ENCODE measurements at regions not wholly inside any gene's neighbourhood (a gene's known extent, or its start where the extent isn't known, plus 50 kb on each side); places are given as distances from the start of the nearest gene placed in this dataset.

DNA sequence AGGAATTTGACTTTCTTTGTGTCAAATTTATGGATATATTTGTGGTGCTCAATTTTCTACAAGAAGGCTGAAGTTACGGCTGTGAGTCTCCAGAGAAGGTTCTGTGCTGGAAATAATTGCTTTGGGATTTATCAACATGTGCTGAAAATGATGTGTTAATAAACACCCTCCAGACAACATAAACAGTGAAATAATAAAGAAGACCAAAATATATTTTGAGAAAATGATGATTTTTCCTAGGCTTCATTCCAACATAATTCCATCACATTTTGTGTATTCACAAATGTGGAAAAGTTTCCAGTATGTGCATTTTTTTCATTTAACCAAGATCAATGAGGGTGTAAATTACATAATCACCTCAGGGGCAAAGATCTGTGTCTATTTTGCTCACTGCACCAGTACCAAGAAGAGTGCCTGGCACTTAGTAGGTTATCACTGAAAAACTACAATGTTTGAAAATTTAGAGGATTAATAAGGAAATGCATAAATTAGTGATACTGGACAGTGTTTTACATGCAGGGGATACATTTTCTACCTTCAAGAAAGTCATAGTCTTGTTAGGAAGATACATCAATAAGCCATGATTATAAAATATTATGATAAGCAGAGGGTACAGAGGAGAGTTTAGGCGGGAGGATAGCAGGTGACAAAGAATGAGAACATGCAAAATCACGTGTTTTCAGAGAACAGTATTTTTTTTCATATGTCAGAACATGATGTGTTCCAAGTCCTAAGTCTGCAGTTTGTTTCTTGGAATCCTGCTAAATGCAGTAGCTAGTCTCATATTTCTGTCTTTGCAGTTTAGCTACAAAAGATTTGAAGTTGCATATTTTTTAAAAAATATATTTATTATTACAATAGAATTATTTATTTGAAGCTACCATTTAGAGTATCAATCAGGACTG is 127.6 kb upstream of the DLGAP1 start:
- TF ChIP-seq, protein P1, sequence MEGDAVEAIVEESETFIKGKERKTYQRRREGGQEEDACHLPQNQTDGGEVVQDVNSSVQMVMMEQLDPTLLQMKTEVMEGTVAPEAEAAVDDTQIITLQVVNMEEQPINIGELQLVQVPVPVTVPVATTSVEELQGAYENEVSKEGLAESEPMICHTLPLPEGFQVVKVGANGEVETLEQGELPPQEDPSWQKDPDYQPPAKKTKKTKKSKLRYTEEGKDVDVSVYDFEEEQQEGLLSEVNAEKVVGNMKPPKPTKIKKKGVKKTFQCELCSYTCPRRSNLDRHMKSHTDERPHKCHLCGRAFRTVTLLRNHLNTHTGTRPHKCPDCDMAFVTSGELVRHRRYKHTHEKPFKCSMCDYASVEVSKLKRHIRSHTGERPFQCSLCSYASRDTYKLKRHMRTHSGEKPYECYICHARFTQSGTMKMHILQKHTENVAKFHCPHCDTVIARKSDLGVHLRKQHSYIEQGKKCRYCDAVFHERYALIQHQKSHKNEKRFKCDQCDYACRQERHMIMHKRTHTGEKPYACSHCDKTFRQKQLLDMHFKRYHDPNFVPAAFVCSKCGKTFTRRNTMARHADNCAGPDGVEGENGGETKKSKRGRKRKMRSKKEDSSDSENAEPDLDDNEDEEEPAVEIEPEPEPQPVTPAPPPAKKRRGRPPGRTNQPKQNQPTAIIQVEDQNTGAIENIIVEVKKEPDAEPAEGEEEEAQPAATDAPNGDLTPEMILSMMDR (IDR thresholded peaks at IDR 0.05; ENCODE audit: insufficient read depth, low read depth, low read length, missing control alignments) = no peak
- DNase-seq (ENCODE audit: low read depth) = no peak
- no peak overlapping the region for H3K4me3 ChIP-seq (ENCODE audit: low read depth, low read length)

DNA sequence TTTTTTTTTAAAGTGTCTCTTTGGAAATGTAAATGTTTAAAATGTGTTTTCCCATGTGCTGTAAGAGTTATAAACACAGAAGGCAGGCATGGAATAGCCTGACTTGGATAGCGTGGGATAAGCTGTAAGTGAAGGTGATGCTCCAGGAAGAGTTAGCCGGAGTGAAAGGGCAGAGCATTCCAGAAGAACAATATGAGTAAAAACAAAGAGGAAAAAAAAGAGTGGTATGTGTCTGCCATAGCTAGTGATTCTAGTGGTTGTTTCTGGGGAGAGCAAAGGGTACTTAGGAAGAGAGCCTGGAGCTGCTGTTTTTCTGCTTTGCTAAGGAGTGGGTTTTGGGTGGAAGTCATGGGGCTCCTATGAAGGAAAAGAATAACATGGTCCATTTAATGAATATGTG is 126.9 kb upstream of the DLGAP1 start:
- DNase-seq (ENCODE audit: low read depth) = no peak
- TF ChIP-seq, protein P1 (IDR thresholded peaks at IDR 0.05; ENCODE audit: insufficient read depth, low read depth, low read length, missing control alignments) = no peak
- no peak overlapping the region for H3K4me3 ChIP-seq (ENCODE audit: low read depth, low read length)

DNA sequence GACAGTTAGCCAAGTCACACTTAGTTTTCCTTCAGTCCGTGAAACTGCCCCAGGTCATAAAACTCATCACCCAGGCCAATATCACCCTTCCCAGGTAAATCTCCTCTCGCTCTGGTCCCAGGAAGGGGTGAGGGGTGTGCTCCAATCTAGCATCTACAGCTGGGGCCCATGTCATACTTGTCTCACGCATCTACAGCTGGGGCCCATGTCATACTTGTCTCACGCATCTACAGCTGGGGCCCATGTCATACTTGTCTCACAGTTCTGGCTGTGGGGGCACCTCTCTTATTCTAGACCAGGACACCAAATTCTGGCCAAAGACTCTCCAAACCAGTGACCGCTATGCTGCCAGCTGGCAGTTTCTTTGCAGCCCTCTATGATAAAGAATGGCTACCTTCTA is 123.3 kb upstream of the DLGAP1 start:
- TF ChIP-seq, protein P1 (IDR thresholded peaks at IDR 0.05; ENCODE audit: insufficient read depth, low read depth, low read length, missing control alignments) = no peak
- no peak overlapping the region for H3K4me3 ChIP-seq (ENCODE audit: low read depth, low read length)
- no peak for DNase-seq (ENCODE audit: low read depth)

DNA sequence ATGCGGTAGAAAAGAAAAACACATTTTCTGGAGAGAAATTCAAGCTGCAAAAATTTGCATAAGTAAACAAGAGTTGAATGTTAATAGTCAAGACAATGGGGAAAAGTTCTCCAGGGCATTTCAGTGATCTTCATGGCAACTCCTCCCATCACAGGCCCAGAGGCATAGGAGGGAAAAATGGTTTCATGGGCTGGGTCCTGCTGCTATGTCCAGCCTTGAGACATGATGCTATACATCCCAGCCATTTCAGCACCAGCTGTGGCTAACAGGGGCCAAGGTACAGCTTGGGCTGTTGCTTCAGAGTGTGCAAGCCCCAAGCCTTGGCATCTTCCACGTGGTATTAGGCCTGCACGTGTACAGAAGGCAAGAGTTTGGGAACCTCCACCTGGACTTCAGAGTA is 118.6 kb upstream of the DLGAP1 start:
- no peak overlapping the region for H3K4me3 ChIP-seq (ENCODE audit: low read depth, low read length)
- TF ChIP-seq, protein P1 (IDR thresholded peaks at IDR 0.05; ENCODE audit: insufficient read depth, low read depth, low read length, missing control alignments) = no peak
- DNase-seq (ENCODE audit: low read depth) = no peak

DNA sequence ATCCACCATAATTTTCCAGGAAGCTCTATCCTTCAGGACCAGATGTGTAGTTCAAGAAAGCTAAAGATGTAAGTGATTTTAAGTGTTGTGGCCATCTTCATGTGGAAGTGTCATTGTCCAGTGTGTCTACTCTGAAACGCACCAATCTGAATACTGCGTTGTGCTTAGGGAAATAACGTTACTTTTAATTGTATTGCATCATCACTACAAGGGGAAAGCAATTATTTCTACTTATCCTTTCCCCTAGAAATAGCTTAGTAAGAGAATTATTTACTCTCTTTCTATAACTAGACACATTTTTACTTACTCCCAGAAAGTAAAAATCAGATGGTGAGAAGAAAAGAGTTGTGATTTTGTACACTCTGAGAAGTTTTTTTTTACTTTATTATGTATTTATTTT is 102.4 kb upstream of the DLGAP1 start:
- no peak for DNase-seq (ENCODE audit: low read depth)

DNA sequence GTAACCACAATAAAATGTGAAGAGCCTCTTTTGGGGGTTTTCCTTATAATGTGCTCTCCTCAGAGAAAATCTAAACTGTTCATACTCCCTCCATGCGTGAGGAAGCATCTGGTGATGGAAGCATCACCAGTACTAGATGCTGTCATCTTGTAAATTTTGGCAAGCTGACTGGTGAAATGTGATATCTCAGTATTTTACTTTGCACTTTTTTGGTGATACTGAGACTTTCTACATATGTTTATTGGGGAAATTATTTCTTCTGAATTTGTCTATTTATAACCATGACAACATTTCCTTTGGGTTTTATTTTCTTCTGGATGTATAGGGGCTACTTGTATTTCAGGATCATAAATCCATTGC is 95.9 kb upstream of the DLGAP1 start:
- H3K4me3 ChIP-seq (ENCODE audit: low read depth, low read length) = no peak overlapping the region
- TF ChIP-seq, protein P1 (IDR thresholded peaks at IDR 0.05; ENCODE audit: insufficient read depth, low read depth, low read length, missing control alignments) = no peak
- no peak for DNase-seq (ENCODE audit: low read depth)

More for the DNA sequence above, 102.4 kb upstream of the DLGAP1 start:
- no peak overlapping the region for H3K4me3 ChIP-seq (ENCODE audit: low read depth, low read length)
- TF ChIP-seq, protein P1 (IDR thresholded peaks at IDR 0.05; ENCODE audit: insufficient read depth, low read depth, low read length, missing control alignments) = no peak
